MCF 10A (cell line): ENCODE measurements at regions not wholly inside any gene's neighbourhood (a gene's known extent, or its start where the extent isn't known, plus 50 kb on each side); places are given as distances from the start of the nearest gene placed in this dataset.

Experiments used
- BruUV-seq: library from RNA; stranded (reverse); fragments of 400-500 nt; replicated peaks from 2 replicates; lab custom pipeline; 2021; lab: Mats Ljungman, UMichigan
- CTCF ChIA-PET: fragments of 300-600 bp; sonication (Branson Sonifier 250); formaldehyde crosslinking; extraction: SDS; loops from one replicate; lab custom pipeline; 2021; ENCODE audit warnings: antibody characterized with exemption, inconsistent platforms; lab: Yijun Ruan, JAX
- POLR2A ChIA-PET: fragments of 300-600, 350-650 bp; sonication (Branson Sonifier 250); formaldehyde crosslinking; extraction: SDS; loops from one replicate; lab custom pipeline; 2020; ENCODE audit warnings: antibody characterized with exemption, inconsistent platforms; lab: Yijun Ruan, JAX
- DNase-seq: peaks from one replicate; pipeline ENCODE4 v3.0.0-alpha.2; 2018; ENCODE audit not compliant: unreplicated experiment
- H3K27ac Mint-ChIP-seq: one replicate; pipeline ENCODE4 v1.8.0; 2022; ENCODE audit warnings: mild to moderate bottlenecking, low read depth, mixed read lengths; ENCODE audit not compliant: unreplicated experiment
- H3K27me3 Mint-ChIP-seq: one replicate; pipeline ENCODE4 v1.8.0; 2022; ENCODE audit warnings: mixed read lengths; ENCODE audit not compliant: insufficient read depth, unreplicated experiment
- H3K36me3 Mint-ChIP-seq: one replicate; pipeline ENCODE4 v1.8.0; 2022; ENCODE audit warnings: mild to moderate bottlenecking, moderate library complexity, mixed read lengths; ENCODE audit not compliant: insufficient read depth, unreplicated experiment
- H3K4me1 Mint-ChIP-seq: one replicate; pipeline ENCODE4 v1.8.0; 2022; ENCODE audit warnings: mixed read lengths; ENCODE audit not compliant: insufficient read depth, unreplicated experiment
- H3K4me3 Mint-ChIP-seq: one replicate; pipeline ENCODE4 v1.8.0; 2022; ENCODE audit warnings: mild to moderate bottlenecking, moderate library complexity, mixed read lengths; ENCODE audit not compliant: unreplicated experiment
- H3K9me3 Mint-ChIP-seq: one replicate; pipeline ENCODE4 v1.8.0; 2022; ENCODE audit warnings: mixed read lengths; ENCODE audit not compliant: unreplicated experiment
- CTCF ChIP-seq: fragments of 200-600 bp; IDR thresholded peaks from one replicate; pipeline ENCODE4 v1.8.0; 2022; ENCODE audit warnings: antibody characterized with exemption, mild to moderate bottlenecking; ENCODE audit not compliant: unreplicated experiment
- intact Hi-C: fragments of 100-400 bp; cut with micrococcal nuclease; formaldehyde crosslinking; loops from 2 replicates; pipeline ENCODE4 v1.14.1; 2022

- ChIA-PET CTCF (no interaction called here), POLR2A (interaction anchor here (0.6 kb wide), 1 partner anchor 9 kb away, joined by 3 read pairs; no protein-coding TSS in a partner anchor)
- BruUV-seq, result no TSS peak
- no peaks in the 10 kb centered on the region for H3K4me1 Mint-ChIP-seq
- no peak for DNase-seq
- H3K9me3 Mint-ChIP-seq, result no peaks in the 10 kb centered on the region
- intact Hi-C loops, result no loop called here
- no peaks in the 10 kb centered on the region for H3K36me3 Mint-ChIP-seq
- no peak for TF ChIP-seq CTCF
- H3K27ac Mint-ChIP-seq, result no peak overlapping the region
- no peak overlapping the region for H3K4me3 Mint-ChIP-seq
- peaks cover 26% of the 10 kb centered on the region for H3K27me3 Mint-ChIP-seq
Observed at GRCh38 chr6:167449094-167449861, 124.4 kb downstream of the TTLL2 start.

GRCh38 chr6:167450626-167451025, 125.7 kb downstream of the TTLL2 start:
- Mint-ChIP-seq H3K4me1 (no peaks in the 10 kb centered on the region), H3K4me3 (no peak overlapping the region), H3K27ac (no peak overlapping the region), H3K9me3 (no peaks in the 10 kb centered on the region), H3K36me3 (no peaks in the 10 kb centered on the region), H3K27me3 (peaks cover 21% of the 10 kb centered on the region)
- ChIA-PET POLR2A (no interaction called here), CTCF (no interaction called here)
- TF ChIP-seq CTCF, result no peak
- intact Hi-C loops, result no loop called here
- BruUV-seq, result no TSS peak
- no peak for DNase-seq

- ChIA-PET CTCF (interaction anchor here (0.6 kb wide), 1 partner anchor 251 kb away, joined by 3 read pairs; no protein-coding TSS in a partner anchor), POLR2A (no interaction called here)
- Mint-ChIP-seq H3K9me3 (no peaks in the 10 kb centered on the region), H3K4me1 (no peaks in the 10 kb centered on the region), H3K4me3 (no peak overlapping the region), H3K27me3 (peaks cover 32% of the 10 kb centered on the region), H3K36me3 (no peaks in the 10 kb centered on the region), H3K27ac (no peak overlapping the region)
- intact Hi-C loops, result no loop called here
- DNase-seq, result no peak
- TF ChIP-seq CTCF, result no peak
- no TSS peak for BruUV-seq
Observed at GRCh38 chr6:167452338-167453081, 127.6 kb downstream of the TTLL2 start.

- Mint-ChIP-seq H3K27ac (no peak overlapping the region), H3K4me3 (no peak overlapping the region), H3K27me3 (peaks cover 35% of the 10 kb centered on the region), H3K36me3 (no peaks in the 10 kb centered on the region), H3K9me3 (no peaks in the 10 kb centered on the region), H3K4me1 (no peaks in the 10 kb centered on the region)
- POLR2A ChIA-PET, result no interaction called here
- no peak for DNase-seq
- CTCF ChIA-PET, result no interaction called here
- intact Hi-C loops, result no loop called here
- no peak for TF ChIP-seq CTCF
- BruUV-seq, result no TSS peak
Observed at GRCh38 chr6:167453082-167453446, 128.2 kb downstream of the TTLL2 start.
